ENCODE measurements at regions not wholly inside any gene's neighbourhood (a gene's known extent, or its start where the extent isn't known, plus 50 kb on each side); places are given as distances from the start of the nearest gene placed in this dataset.
"Not testable (repeated sequence)": the region's sequence is repeated elsewhere in the genome, so short reads cannot be mapped to it uniquely, and the experiment has no call there.

DNA sequence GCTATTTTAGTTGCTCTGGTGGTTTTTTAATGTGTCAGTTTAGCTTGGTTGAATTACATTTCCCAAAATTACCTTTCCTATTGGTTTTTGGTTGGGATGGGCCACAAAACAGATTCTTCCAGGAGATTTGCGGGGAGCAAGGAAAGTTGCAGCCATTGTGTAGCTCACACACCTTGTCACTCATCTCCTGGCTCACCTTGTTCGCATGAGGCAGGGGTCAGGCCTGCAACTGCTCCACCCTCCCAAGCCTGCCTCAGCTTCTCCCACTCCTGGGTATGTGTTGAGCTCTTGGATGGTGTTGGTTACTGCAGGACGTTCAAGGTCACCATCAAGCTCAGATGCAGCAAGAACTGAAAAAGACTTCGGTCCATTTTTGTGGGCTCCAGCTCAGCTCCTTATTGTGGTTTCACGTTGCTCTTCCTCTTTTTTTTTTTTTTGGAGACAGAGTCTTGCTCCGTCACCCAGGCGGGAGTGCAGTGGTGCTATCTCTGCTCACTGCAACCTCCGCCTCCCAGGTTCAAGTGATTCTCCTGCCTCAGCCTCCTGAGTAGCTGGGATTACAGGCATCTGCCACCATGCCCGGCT, 95.6 kb upstream of the METTL14 start:
- no peak for DNase-seq

- peak; percentile 96 for DNase-seq
Observed at GRCh38 chr4:118591339-118592046, 93.7 kb upstream of the METTL14 start.

DNA sequence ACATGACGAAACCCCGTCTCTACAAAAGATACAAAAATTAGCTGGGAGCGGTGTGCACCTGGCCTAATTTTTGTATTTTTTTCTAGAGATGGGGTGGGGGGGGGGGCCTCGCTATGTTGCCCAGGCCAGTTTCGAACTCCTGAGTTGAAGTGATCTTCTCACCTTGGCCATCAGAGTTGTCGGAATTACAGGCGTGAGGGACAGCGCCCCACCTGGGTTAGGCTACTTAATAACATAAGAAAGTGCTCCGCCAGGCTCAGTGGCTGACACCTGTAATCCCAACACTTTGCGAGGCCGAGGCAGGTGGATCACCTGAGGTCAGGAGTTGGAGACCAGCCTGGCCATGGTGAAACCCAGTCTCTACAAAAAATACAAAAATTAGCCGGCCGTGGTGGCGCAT, 92.9 kb upstream of the METTL14 start:
- DNase-seq = not testable (repeated sequence)

DNA sequence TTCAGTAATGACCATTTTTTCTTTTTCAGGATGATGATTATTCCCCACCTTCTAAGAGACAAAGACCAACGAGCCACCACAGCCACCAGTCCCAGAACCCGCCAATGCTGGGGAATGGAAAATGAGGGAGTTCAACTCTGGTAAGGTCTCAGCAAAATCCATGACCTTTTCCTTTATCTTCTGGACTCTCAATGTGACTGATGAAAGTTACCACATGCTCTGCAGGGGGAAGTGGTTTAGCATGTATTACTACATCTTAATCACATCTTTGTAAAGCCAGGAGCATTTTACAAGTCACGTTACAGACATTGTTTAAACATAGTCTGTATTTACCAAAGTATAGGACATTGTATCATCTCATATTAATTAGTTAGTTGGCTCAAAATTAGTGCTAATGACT, 89.3 kb upstream of the METTL14 start:
- not testable (repeated sequence) for DNase-seq

- DNase-seq = not testable (repeated sequence)
Observed at GRCh38 chr4:118625097-118625496, 60.1 kb upstream of the METTL14 start.

DNA sequence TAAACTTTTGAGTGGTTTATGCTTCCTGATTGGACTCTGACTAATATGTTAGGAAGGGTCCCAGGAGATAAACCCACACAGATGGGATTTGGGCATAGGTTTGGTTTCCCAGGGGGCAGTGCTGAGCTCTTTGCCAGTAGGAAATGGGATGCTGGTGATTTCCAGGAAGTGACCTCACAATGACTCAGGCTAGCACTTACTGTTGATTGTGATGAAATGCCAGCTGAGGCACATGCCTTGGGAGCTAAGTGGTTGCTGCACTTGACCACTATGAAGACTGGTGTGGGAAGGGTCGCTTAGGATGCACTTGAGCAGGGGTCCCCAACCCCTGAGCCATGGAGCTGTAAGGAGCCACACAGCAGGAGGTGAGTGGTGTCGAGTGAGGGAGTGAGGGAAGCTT, 55.5 kb upstream of the METTL14 start:
- DNase-seq = peak; percentile 46

DNA sequence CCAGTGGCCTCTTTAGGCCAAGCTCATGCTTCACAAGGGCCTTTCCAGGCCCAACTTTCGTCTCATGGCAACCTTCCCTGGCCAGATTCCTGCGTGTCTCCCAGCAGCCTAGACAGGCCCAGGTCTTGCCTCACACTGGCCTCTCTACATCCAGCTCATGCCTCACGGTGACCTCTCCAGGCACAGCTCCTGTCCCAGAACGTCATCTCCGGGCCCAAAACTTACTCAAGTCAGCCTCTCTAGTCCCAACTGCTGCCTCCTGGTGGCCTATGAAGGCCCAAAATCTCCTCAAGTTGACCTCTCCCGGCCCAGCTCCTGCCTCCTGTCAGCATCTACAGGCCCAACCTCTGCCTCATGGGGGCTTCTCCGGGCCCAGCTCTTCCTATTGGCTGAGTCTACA, 54.3 kb upstream of the METTL14 start:
- DNase-seq = not testable (repeated sequence)

- not testable (repeated sequence) for DNase-seq
Observed at GRCh38 chr4:118631321-118632050, 53.7 kb upstream of the METTL14 start.

- DNase-seq = not testable (repeated sequence)
Observed at GRCh38 chr4:118633476-118633875, 51.7 kb upstream of the METTL14 start.

GRCh38 chr4:118634126-118634875, 50.9 kb upstream of the METTL14 start:
- not testable (repeated sequence) for DNase-seq

All from DMS53 (cell line).